Breast epithelium (tissue), 3 donors: ENCODE measurements at regions not wholly inside any gene's neighbourhood (a gene's known extent, or its start where the extent isn't known, plus 50 kb on each side); places are given as distances from the start of the nearest gene placed in this dataset.

Experiments used
- POLR2A ChIP-seq: fragments of 450-650 bp; IDR thresholded peaks from one replicate; pipeline ENCODE4 v1.6.1; 2016; ENCODE audit warnings: antibody characterized with exemption, mild to moderate bottlenecking, moderate library complexity
- TF ChIP-seq, protein P1 (sequence below), 3 donors: fragments of 450-650 bp; IDR thresholded peaks; one replicate each; pipeline ENCODE4 v1.5.1; 2016 to 2017; ENCODE audit warnings: antibody characterized with exemption in 3 of 3, mild to moderate bottlenecking in 3 of 3, moderate library complexity in 3 of 3

GRCh38 chr14:65934070-65934435, 521.5 kb downstream of the FUT8 start:
- TF ChIP-seq, protein P1, sequence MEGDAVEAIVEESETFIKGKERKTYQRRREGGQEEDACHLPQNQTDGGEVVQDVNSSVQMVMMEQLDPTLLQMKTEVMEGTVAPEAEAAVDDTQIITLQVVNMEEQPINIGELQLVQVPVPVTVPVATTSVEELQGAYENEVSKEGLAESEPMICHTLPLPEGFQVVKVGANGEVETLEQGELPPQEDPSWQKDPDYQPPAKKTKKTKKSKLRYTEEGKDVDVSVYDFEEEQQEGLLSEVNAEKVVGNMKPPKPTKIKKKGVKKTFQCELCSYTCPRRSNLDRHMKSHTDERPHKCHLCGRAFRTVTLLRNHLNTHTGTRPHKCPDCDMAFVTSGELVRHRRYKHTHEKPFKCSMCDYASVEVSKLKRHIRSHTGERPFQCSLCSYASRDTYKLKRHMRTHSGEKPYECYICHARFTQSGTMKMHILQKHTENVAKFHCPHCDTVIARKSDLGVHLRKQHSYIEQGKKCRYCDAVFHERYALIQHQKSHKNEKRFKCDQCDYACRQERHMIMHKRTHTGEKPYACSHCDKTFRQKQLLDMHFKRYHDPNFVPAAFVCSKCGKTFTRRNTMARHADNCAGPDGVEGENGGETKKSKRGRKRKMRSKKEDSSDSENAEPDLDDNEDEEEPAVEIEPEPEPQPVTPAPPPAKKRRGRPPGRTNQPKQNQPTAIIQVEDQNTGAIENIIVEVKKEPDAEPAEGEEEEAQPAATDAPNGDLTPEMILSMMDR (IDR thresholded peaks at IDR 0.05), result no peak
- TF ChIP-seq POLR2A, result no peak
